ENCODE measurements at regions not wholly inside any gene's neighbourhood (a gene's known extent, or its start where the extent isn't known, plus 50 kb on each side); places are given as distances from the start of the nearest gene placed in this dataset.

- Histone ChIP-seq H3K4me3 (replicated peaks in 1 of 2; ENCODE audit: low read depth in 1 of 2, low read length in 2 of 2) (no peak overlapping the region), H3K4me2 (ENCODE audit: low read length) (no peak overlapping the region), H4K20me1 (ENCODE audit: insufficient read depth) (no peaks in the 10 kb centered on the region), H3K27ac (ENCODE audit: low read depth, low read length) (no peak overlapping the region), H2AFZ (ENCODE audit: low read depth, low read length, poor library complexity, severe bottlenecking) (no peak overlapping the region), H3K9me2 (ENCODE audit: insufficient read depth) (no peaks in the 10 kb centered on the region), H3K9ac (ENCODE audit: low read length) (no peak overlapping the region), H3K36me3 (ENCODE audit: control insufficient read depth in 1 of 2, insufficient read depth in 2 of 2, low read length in 2 of 2) (no peaks in the 10 kb centered on the region), H3K9me3 (ENCODE audit: control insufficient read depth in 1 of 2, insufficient read depth in 1 of 2, low read depth in 1 of 2, low read length in 2 of 2) (no peaks in the 10 kb centered on the region), H3K4me1 (ENCODE audit: control insufficient read depth in 1 of 2, insufficient read depth in 2 of 2, low read length in 2 of 2) (no peaks in the 10 kb centered on the region), H3K27me3 (ENCODE audit: insufficient read depth, low read length) (peaks cover 8% of the 10 kb centered on the region; the same call in 1 of the 2 replicates), H3K79me2 (ENCODE audit: insufficient read depth, low read length) (no peaks in the 10 kb centered on the region)
- ChIA-PET CTCF (no interaction called here), POLR2A (no interaction called here), RAD21 (ENCODE audit: low non-redundant PET in 1 of 2, low total read pairs in 2 of 2, uncharacterized antibody in 2 of 2, unreplicated experiment in 2 of 2) (no interaction called here)
- ATAC-seq (no peak), DNase-seq (ENCODE audit: low read depth, low spot score) (no peak)
- TF ChIP-seq MAX (IDR thresholded peaks at IDR 0.05) (no peak), YY1 (IDR thresholded peaks at IDR 0.05; ENCODE audit: extremely low read depth, insufficient replicate concordance, low read depth, low read length) (no peak), EZH2phosphoT487 (IDR thresholded peaks at IDR 0.05; ENCODE audit: borderline replicate concordance) (no peak), RAD21 (IDR thresholded peaks at IDR 0.05; ENCODE audit: low read depth) (no peak), TCF7L2 (IDR thresholded peaks at IDR 0.05; ENCODE audit: borderline replicate concordance, extremely low read depth, insufficient read depth, insufficient read length) (no peak), EGR1 (IDR thresholded peaks at IDR 0.05; ENCODE audit: low read depth) (no peak)
- TF ChIP-seq, protein P1, sequence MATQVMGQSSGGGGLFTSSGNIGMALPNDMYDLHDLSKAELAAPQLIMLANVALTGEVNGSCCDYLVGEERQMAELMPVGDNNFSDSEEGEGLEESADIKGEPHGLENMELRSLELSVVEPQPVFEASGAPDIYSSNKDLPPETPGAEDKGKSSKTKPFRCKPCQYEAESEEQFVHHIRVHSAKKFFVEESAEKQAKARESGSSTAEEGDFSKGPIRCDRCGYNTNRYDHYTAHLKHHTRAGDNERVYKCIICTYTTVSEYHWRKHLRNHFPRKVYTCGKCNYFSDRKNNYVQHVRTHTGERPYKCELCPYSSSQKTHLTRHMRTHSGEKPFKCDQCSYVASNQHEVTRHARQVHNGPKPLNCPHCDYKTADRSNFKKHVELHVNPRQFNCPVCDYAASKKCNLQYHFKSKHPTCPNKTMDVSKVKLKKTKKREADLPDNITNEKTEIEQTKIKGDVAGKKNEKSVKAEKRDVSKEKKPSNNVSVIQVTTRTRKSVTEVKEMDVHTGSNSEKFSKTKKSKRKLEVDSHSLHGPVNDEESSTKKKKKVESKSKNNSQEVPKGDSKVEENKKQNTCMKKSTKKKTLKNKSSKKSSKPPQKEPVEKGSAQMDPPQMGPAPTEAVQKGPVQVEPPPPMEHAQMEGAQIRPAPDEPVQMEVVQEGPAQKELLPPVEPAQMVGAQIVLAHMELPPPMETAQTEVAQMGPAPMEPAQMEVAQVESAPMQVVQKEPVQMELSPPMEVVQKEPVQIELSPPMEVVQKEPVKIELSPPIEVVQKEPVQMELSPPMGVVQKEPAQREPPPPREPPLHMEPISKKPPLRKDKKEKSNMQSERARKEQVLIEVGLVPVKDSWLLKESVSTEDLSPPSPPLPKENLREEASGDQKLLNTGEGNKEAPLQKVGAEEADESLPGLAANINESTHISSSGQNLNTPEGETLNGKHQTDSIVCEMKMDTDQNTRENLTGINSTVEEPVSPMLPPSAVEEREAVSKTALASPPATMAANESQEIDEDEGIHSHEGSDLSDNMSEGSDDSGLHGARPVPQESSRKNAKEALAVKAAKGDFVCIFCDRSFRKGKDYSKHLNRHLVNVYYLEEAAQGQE (IDR thresholded peaks at IDR 0.05; ENCODE audit: low read depth), result no peak
- intact Hi-C loops (cut with micrococcal nuclease), result no loop called here
- BruUV-seq (replicated peaks), result no TSS peak
Measured at GRCh38 chr2:16972276-16972675, 306.6 kb upstream of the CYRIA start.

All from HCT116 (cell line).